DMS79 treated with DMSO at 0.1 percent for 48 hours (cell line): ENCODE measurements at regions not wholly inside any gene's neighbourhood (a gene's known extent, or its start where the extent isn't known, plus 50 kb on each side); places are given as distances from the start of the nearest gene placed in this dataset.

Source experiments
- DNase-seq: peaks from one replicate; lab custom pipeline; 2025; lab: John Stamatoyannopoulos, UW

DNA sequence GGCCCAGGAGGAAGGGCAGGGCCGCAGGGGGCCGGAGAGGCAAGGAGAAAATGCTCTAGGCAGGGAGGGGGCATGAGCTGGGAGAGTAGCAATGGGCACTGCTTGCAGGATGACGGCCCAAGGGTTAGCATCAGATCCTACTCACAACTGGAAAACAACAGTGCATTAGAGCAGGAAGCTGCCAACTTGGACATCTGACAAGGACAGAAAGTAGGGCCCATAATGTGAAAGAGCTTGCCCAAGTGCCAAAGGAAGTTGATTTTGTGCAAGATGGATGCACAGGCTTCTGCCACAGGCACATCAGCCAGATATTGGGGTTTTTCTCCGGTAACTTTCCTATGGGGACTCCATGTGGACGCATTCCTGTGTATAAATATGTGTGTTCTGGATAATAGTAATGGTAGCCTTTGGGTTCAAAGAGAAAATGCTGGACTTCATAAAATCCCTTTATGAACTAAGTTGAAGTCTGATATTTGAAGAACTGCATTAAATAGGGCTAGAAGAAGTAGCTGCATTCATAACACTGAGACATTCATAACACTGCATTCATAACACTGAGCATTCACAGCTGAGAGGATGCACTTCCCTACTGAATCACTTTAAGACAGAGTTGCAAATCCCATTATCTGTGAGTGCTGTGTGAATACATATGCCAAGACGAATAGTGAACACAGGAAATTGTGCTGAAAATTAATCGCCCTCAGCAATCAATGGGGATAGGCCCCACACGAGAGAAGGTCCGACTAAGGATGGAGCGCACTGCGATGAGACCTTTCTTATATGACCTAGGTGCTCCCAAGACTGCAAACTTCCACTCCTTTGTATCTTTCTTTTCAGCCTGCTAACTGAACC is 235.6 kb upstream of the PRDM1 start:
- no peak for DNase-seq

GRCh38 chr6:105849746-105850145 is 236.4 kb upstream of the PRDM1 start:
- DNase-seq: no peak

GRCh38 chr6:105847433-105847832 is 238.7 kb upstream of the PRDM1 start:
- no peak for DNase-seq

GRCh38 chr6:105844275-105844883 is 241.8 kb upstream of the PRDM1 start:
- no peak for DNase-seq

GRCh38 chr6:105839266-105839665 is 246.9 kb upstream of the PRDM1 start:
- DNase-seq: no peak

GRCh38 chr6:105838171-105838570 is 248.0 kb upstream of the PRDM1 start:
- DNase-seq: no peak

DNA sequence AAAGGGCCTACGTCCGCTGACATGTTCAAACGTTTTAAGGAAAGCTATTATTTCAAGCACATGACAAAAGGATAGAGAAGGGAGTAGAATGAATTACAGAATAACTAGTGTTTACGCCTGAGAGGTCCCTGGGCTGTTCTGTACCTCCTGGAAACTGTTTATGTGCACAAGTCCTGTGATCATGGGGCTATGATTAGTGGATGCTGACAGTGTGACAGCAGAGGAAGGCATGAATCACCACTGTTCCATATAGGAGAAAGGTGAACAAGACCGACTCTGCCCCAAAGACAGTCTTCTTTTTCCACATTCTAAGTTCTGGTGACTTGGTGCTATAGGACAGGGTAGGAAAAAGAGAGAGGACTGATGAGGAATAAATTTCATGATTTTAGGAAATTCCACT is 249.2 kb upstream of the PRDM1 start:
- no peak for DNase-seq

GRCh38 chr6:105836379-105836778 is 249.8 kb upstream of the PRDM1 start:
- no peak for DNase-seq

DNA sequence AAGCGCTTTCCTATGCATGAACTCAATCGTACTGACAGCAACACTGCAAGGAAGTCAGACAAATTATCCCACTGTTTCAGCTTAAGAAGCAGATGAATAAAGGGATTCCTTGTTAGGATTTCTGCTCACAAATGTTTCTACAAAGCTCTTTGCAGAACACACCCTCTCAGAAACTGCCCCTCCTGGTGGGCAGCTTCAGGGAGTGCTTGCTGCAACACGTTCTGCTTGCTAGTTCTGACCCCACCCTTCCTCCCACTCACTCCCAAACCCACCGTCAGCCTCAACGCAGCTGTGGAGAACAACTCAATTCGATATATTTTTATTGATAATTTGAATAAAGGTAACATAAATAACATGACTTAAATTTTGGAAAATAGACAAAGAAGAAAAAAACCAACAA is 250.8 kb upstream of the PRDM1 start:
- DNase-seq: no peak

DNA sequence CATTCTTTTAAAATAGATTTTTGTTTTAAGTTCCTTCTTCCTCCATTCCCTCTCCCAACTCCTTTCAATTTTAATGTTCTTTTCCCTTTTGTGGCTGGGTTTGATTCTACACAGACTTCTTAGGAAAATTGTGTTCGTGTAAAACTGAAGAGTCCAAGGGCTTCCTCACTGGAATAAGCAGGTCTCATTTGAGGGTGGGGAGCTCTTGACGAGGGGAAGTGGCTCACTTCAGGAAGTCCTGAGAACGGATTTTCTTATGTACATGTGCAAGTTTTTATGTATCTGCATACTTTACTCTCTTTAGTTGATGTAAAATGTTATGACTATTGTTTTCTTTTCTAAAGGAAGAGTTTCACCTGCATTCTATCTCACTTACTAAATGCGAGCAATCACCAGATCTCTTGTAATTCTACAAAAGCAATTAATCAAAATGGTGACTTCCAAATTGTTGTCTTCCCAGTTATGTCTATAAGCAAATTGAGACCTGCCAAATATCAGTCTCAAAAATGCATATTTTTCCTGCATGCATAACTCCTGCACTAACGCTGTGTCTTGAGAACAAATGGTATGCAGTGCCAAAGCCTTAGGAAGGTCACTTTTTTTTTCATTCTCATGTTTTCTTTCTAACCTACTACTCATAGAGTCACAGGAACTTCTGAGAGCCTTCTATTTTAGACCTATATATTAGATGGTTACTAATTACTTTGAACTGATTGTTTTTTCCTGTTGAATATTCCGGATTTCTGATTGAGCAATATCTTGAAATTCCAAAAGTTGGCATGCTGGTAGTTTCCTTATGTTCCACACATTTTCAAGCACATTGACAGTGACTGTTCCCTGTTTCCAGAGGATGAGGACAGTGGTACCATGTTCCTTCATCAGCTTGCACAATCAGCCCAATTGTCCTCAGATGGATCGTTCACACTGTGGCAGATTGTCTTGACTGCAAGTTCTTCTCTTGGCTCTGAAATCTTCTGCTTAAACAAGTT is 251.9 kb upstream of the PRDM1 start:
- no peak for DNase-seq

DNA sequence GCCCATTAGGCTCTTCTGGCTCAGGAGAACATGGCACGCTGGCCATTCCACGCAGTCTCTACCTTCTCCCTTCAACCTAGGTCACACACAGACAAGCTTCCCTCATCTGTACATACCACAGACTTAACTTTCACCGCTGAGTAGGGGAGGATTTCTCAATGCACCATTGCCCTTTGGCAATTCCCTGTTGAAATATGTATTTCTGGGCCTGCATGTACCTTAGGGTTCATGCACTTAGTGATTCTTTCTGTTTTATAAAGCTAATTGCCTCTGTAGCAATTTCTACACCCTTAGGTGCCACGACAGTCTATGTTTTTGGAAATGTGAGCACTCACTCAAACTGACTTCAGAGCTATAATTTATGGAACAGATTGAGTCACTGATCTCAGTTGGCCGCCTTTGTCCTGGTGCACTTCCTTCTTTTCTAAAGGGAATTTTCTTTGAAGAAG is 253.8 kb upstream of the PRDM1 start:
- no peak for DNase-seq

- no peak for DNase-seq
Observed at GRCh38 chr6:105831311-105832097, 254.6 kb upstream of the PRDM1 start.

- DNase-seq: no peak
Observed at GRCh38 chr6:105825210-105825609, 260.9 kb upstream of the PRDM1 start.

DNA sequence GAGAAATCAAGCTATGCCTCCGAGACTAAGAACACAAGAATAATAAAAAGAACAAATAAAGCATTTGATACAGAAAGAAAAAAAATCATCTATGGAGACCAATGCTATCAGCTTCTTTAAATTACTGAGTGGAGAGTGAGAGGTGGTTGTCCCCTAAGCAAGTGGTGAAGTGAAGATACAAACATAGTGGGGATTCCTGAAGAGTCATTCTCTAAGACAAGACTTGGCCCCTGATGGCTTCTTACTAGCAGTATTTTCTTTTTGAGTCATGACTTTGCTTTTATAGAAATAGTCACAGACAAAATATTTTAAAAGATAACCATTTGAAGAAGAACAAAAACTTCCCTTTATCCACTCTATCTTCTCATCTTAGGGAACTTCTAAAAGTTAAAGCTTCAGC is 261.4 kb upstream of the PRDM1 start:
- no peak for DNase-seq

- DNase-seq: no peak
Observed at GRCh38 chr6:105821777-105822176, 264.4 kb upstream of the PRDM1 start.

GRCh38 chr6:105821027-105821426 is 265.1 kb upstream of the PRDM1 start:
- no peak for DNase-seq

- DNase-seq: no peak
Observed at GRCh38 chr6:105819745-105820144, 266.4 kb upstream of the PRDM1 start.

DNA sequence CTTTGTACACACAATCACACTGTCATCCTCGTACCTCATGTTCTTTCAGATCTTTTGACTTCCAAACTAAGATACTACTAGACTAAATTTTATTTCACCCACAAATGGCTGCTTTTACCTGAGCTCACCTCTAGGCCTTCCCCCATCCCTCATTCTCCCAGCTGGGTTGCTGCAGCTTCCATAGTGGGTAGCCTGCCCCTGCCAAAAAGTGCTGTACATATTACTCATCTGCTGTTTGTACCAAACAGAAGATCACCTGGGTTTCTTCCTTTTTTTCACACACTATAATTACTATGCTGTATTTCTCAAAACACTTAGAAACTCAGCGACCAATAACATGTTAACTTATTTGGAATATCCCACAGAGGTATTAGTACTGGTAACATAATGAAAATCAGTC is 267.6 kb upstream of the PRDM1 start:
- no peak for DNase-seq

DNA sequence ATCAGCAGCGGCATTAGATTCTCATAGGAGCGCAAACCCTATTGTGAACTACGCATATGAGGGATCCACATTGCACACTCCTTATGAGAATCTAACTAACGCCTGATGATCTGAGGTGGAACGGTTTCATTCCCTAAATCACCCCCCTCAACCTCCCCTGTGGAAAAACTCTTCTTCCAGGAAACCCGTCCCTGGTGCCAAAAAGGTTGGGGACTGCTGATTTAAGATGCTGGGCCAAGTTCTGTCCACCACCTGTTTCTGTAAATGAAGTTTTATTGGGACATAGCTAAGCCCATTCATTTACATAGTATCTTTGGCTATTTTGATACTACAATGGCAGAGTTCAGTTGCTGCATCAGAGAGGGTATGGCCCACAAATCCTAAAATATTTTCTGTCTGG is 268.2 kb upstream of the PRDM1 start:
- DNase-seq: no peak

GRCh38 chr6:105817370-105817769 is 268.8 kb upstream of the PRDM1 start:
- DNase-seq: no peak

DNA sequence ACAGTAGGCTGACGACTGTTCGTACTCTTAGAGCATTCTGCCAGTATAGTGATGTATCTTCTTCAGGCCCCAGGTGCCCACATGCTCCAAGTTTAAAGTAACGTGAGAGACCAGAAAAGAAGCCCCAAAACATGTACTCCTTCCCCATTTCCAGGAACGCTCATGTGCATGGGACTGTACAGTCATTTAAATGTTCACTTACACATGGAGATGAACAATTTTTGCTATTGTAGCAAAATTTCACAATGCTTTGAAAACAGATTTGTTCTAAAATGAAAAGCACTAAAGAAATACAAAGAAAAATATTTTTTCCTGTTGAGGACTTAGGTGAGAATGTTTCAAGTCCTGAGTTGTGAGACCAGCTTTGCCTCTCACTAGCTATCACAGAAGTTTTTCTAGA is 269.3 kb upstream of the PRDM1 start:
- DNase-seq: no peak
